ENCODE measurements at regions not wholly inside any gene's neighbourhood (a gene's known extent, or its start where the extent isn't known, plus 50 kb on each side); places are given as distances from the start of the nearest gene placed in this dataset.

DNA sequence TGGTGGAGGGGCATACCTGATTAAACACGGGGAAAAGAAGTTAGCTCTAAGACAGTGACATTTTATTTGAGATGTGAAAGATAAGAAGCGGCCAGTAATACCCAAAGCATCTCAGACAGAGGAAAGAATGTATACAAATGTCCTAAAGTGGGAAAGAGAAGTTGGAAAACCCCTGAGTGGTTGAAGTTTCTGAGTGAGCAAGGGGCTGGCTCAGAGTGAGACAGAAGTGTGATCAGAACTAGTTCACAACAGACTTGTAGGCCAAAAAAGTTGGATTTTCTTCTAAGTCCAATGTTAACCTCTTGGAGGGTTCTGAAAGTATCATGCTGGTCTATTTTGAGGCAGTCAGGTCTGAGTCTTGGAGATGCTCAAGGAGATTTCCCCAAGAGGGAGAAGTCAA lies 608.7 kb downstream of the SOX6 start:
- Histone ChIP-seq H3K27me3 (ENCODE audit: control insufficient read depth in 2 of 2, insufficient read depth in 1 of 2, low read length in 1 of 2) (no peaks in the 10 kb centered on the region), H3K4me3 (ENCODE audit: low read length in 2 of 2) (no peak overlapping the region), H3K36me3 (ENCODE audit: control insufficient read depth in 2 of 2, insufficient read depth in 2 of 2, low read length in 1 of 2) (no peaks in the 10 kb centered on the region), H3K4me1 (ENCODE audit: control insufficient read depth in 2 of 2, insufficient read depth in 2 of 2, low read length in 2 of 2) (no peaks in the 10 kb centered on the region), H3K27ac (ENCODE audit: low read depth in 1 of 2, low read length in 1 of 2) (no peak overlapping the region), H3K9me3 (ENCODE audit: control insufficient read depth in 2 of 2, insufficient read depth in 1 of 2, low read length in 1 of 2) (no peaks in the 10 kb centered on the region)
- WGBS = 89% methylated on average over 2 of the region's 2 CpGs
- DNase-seq (ENCODE audit: low read depth in 6 of 9, low spot score in 9 of 9) = peak in 1 of 9 donors; percentile 3

DNA sequence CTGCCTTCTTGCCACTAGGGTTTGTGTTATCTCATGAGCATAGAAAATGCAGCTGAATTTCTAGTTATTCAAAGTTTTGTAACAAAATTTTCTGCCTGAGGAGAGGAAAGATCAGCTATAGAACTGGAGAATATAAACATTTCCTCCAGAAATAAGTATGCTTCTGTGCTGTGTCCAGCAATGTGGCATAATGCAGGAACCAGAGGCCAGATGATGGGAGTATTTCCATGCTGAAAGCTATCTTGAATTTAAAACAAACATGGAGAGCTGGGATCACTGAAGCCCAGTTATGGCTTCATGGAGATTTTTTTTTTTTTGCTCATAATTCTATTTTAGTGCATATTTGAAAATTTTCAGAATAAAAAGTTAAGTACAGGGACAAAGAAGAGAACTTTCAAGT lies 608.2 kb downstream of the SOX6 start:
- H3K4me1 ChIP-seq (ENCODE audit: control insufficient read depth in 2 of 2, insufficient read depth in 2 of 2, low read length in 2 of 2) = no peaks in the 10 kb centered on the region
- no peaks in the 10 kb centered on the region for H3K9me3 ChIP-seq (ENCODE audit: control insufficient read depth in 2 of 2, insufficient read depth in 1 of 2, low read length in 1 of 2)
- no peaks in the 10 kb centered on the region for H3K36me3 ChIP-seq (ENCODE audit: control insufficient read depth in 2 of 2, insufficient read depth in 2 of 2, low read length in 1 of 2)
- H3K27ac ChIP-seq (ENCODE audit: low read depth in 1 of 2, low read length in 1 of 2) = no peak overlapping the region
- no peaks in the 10 kb centered on the region for H3K27me3 ChIP-seq (ENCODE audit: control insufficient read depth in 2 of 2, insufficient read depth in 1 of 2, low read length in 1 of 2)
- no peak for DNase-seq (ENCODE audit: low read depth in 6 of 9, low spot score in 9 of 9)
- H3K4me3 ChIP-seq (ENCODE audit: low read length in 2 of 2) = no peak overlapping the region

DNA sequence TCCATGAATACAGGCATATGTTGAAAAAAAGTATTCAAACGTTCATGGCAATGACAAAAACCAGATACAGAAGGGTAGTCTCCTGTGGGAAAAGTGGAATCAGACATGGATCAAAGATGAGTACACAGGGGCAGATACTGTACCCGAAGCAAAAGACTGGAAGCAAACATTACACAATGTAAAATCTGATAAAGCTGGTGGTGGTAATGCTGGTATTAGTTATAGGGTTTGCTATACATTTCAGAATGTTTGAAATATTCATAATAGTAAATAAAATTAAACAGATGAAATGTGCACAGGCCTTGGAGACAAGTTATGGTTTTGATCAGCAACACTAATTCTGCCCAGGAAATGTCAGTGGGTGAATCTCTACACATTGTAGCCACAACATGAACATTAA lies 607.6 kb downstream of the SOX6 start:
- H3K27ac ChIP-seq (ENCODE audit: low read depth in 1 of 2, low read length in 1 of 2) = no peak overlapping the region
- no peak overlapping the region for H3K4me3 ChIP-seq (ENCODE audit: low read length in 2 of 2)
- WGBS = 82% methylated on average over 2 of the region's 2 CpGs
- H3K4me1 ChIP-seq (ENCODE audit: control insufficient read depth in 2 of 2, insufficient read depth in 2 of 2, low read length in 2 of 2) = no peaks in the 10 kb centered on the region
- H3K27me3 ChIP-seq (ENCODE audit: control insufficient read depth in 2 of 2, insufficient read depth in 1 of 2, low read length in 1 of 2) = no peaks in the 10 kb centered on the region
- H3K9me3 ChIP-seq (ENCODE audit: control insufficient read depth in 2 of 2, insufficient read depth in 1 of 2, low read length in 1 of 2) = no peaks in the 10 kb centered on the region
- no peak for DNase-seq (ENCODE audit: low read depth in 6 of 9, low spot score in 9 of 9)
- no peaks in the 10 kb centered on the region for H3K36me3 ChIP-seq (ENCODE audit: control insufficient read depth in 2 of 2, insufficient read depth in 2 of 2, low read length in 1 of 2)

DNA sequence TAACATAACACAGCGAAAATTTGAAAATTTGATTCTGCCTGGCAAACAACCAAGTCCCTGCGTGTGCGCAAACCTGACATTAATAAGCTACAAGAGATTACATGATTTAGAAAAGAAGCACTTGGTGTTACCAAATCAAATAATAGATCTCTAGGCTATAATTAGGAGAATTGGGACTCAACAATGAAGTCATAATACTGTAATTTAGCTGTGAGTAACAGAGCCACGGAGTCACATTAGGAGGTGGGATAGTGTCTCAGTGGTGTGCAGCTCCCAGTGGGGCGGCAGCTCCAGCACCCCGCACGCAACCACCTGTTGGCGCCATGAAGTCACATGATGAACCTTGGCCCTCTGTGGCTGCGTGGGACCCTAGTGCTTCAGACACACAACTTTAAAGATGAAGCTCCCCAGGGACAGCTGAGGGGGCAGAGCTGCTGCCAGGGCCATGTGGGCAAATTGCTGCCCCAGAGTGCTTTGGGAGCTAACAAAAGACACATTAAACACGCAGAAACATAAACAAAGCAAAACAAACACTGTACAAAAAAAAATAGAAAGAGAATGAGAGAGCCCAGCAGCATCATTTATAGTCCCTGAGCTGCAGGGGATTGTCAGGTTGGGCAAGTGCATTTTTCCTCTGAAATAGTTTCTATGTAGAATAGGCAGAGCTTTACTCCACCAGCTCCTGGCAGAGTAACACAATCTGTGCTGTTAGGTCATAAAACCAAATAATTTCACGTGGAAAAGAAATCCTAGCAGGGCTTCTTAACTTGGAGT lies 605.6 kb downstream of the SOX6 start:
- Histone ChIP-seq H3K9me3 (ENCODE audit: control insufficient read depth in 2 of 2, insufficient read depth in 1 of 2, low read length in 1 of 2) (no peaks in the 10 kb centered on the region), H3K27ac (ENCODE audit: low read depth in 1 of 2, low read length in 1 of 2) (no peak overlapping the region), H3K4me3 (ENCODE audit: low read length in 2 of 2) (no peak overlapping the region), H3K4me1 (ENCODE audit: control insufficient read depth in 2 of 2, insufficient read depth in 2 of 2, low read length in 2 of 2) (no peaks in the 10 kb centered on the region), H3K27me3 (ENCODE audit: control insufficient read depth in 2 of 2, insufficient read depth in 1 of 2, low read length in 1 of 2) (no peaks in the 10 kb centered on the region), H3K36me3 (ENCODE audit: control insufficient read depth in 2 of 2, insufficient read depth in 2 of 2, low read length in 1 of 2) (no peaks in the 10 kb centered on the region)
- DNase-seq (ENCODE audit: low read depth in 6 of 9, low spot score in 9 of 9) = no peak
- WGBS = 89% methylated on average over 11 of the region's 11 CpGs

DNA sequence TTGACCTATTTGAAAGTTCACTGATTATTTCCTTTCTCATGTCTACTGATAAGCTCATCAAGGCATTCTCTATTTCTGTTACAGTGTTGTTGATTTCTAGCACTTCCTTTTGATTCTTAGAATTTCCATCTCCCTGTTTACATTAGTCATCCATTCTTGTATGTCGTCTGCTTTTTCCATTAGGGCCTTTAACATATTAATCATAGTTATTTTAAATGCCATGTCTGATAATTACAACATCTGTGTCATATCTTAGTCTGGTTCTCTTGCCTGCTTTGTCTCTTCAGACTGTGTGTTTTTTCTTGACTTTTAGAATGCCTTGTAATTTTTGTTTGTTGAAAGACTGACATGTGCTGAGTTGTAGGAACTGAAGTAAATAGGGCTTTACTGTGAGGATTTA lies 602.1 kb downstream of the SOX6 start:
- DNase-seq (ENCODE audit: low read depth in 6 of 9, low spot score in 9 of 9) = no peak
- H3K27ac ChIP-seq (ENCODE audit: low read depth in 1 of 2, low read length in 1 of 2) = no peak overlapping the region
- H3K36me3 ChIP-seq (ENCODE audit: control insufficient read depth in 2 of 2, insufficient read depth in 2 of 2, low read length in 1 of 2) = no peaks in the 10 kb centered on the region
- H3K27me3 ChIP-seq (ENCODE audit: control insufficient read depth in 2 of 2, insufficient read depth in 1 of 2, low read length in 1 of 2) = peaks cover 0 to 2% of the 10 kb centered on the region in 2 donors
- H3K9me3 ChIP-seq (ENCODE audit: control insufficient read depth in 2 of 2, insufficient read depth in 1 of 2, low read length in 1 of 2) = no peaks in the 10 kb centered on the region
- 78% methylated on average over 1 of the region's 1 CpG for WGBS
- no peak overlapping the region for H3K4me3 ChIP-seq (ENCODE audit: low read length in 2 of 2)
- H3K4me1 ChIP-seq (ENCODE audit: control insufficient read depth in 2 of 2, insufficient read depth in 2 of 2, low read length in 2 of 2) = no peaks in the 10 kb centered on the region

DNA sequence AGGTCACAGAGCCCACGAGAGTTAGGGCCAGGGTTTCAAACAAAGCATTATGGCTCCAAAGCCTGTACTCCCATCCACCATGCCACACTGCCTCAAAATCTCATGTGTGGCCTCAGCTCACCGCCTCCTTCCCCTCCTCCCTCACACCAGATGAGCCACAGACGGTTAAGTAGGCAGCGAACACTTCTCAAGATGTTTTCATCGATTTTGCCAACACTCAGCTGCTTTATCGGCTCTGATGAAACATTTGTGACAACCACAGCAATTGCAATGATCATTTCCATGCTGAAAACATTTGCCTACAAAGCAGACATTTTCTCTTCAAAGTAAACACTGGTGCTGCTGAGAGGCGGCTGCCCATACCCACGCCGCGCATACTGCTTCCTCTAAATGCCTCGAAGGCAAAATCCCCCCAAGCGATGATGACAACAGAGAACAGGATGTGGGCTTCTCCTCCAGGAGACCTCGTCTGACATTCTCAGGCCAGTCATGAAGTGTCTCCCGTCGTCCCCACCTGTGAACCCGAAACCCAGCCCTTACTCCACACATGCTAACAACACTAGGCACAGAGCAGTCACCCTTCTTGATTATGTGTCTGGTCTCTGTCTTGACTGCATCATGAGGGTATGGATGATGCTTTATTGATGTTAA lies 599.2 kb downstream of the SOX6 start:
- no peak overlapping the region for H3K4me3 ChIP-seq (ENCODE audit: low read length in 2 of 2)
- peaks cover 0 to 3% of the 10 kb centered on the region in 2 donors for H3K9me3 ChIP-seq (ENCODE audit: control insufficient read depth in 2 of 2, insufficient read depth in 1 of 2, low read length in 1 of 2)
- peak in 1 of 9 donors; percentile 9 for DNase-seq (ENCODE audit: low read depth in 6 of 9, low spot score in 9 of 9)
- no peak overlapping the region for H3K27ac ChIP-seq (ENCODE audit: low read depth in 1 of 2, low read length in 1 of 2)
- no peaks in the 10 kb centered on the region for H3K4me1 ChIP-seq (ENCODE audit: control insufficient read depth in 2 of 2, insufficient read depth in 2 of 2, low read length in 2 of 2)
- H3K36me3 ChIP-seq (ENCODE audit: control insufficient read depth in 2 of 2, insufficient read depth in 2 of 2, low read length in 1 of 2) = no peaks in the 10 kb centered on the region
- 78% methylated on average over 16 of the region's 16 CpGs for WGBS
- H3K27me3 ChIP-seq (ENCODE audit: control insufficient read depth in 2 of 2, insufficient read depth in 1 of 2, low read length in 1 of 2) = peaks cover 0 to 2% of the 10 kb centered on the region in 2 donors

DNA sequence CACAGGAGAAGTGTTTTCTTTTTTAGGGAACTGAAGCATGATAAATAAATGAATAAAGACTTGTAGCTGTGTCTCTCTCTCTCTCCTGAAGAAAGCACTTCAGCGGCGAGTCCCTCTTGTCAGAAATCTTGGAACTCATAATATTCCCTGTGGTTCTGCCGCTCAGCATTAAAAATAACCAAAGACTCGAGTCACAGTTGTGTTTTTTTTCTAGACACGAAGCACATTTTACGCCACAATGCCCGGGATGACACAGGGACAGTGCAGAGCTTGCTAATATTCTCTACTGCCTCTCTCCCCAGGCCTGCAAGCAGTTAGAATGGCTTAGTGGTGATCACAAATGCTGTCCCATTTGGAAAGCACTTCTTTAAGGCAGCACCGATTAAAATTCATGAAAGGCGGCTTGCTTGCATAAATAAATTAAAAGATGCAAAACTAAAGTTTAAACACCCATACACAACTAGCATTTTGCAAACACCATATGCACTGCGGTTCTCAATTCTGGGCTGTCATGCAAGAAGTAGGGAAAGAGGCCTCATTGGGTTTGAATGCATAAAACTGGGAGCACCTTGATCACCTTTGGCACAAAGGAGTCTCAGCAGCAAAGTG lies 597.4 kb downstream of the SOX6 start:
- no peak overlapping the region for H3K4me3 ChIP-seq (ENCODE audit: low read length in 2 of 2)
- peaks cover 0 to 3% of the 10 kb centered on the region in 2 donors for H3K9me3 ChIP-seq (ENCODE audit: control insufficient read depth in 2 of 2, insufficient read depth in 1 of 2, low read length in 1 of 2)
- no peaks in the 10 kb centered on the region for H3K36me3 ChIP-seq (ENCODE audit: control insufficient read depth in 2 of 2, insufficient read depth in 2 of 2, low read length in 1 of 2)
- DNase-seq (ENCODE audit: low read depth in 6 of 9, low spot score in 9 of 9) = no peak
- peaks cover 0 to 2% of the 10 kb centered on the region in 2 donors for H3K27me3 ChIP-seq (ENCODE audit: control insufficient read depth in 2 of 2, insufficient read depth in 1 of 2, low read length in 1 of 2)
- no peak overlapping the region for H3K27ac ChIP-seq (ENCODE audit: low read depth in 1 of 2, low read length in 1 of 2)
- H3K4me1 ChIP-seq (ENCODE audit: control insufficient read depth in 2 of 2, insufficient read depth in 2 of 2, low read length in 2 of 2) = no peaks in the 10 kb centered on the region
- 93% methylated on average over 10 of the region's 10 CpGs for WGBS

DNA sequence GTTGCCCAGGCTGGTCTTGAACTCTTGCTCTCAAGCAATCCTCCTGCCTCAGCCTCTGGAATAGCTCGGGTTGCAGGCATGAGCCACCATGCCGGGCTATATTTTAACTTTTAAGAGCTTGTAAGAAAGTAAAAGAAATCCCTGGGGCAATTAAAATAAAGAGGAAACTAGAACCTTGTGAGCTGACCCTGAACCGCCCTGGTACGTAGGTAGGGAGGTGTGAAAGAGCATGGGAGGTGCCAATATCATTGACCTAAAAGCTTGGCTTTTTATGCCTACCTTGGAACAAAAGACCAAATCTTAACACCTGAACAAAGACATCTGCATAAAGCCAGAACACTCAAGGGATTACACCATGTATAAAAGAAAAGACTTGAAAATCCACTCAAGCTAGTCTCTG lies 595.1 kb downstream of the SOX6 start:
- Histone ChIP-seq H3K27ac (ENCODE audit: low read depth in 1 of 2, low read length in 1 of 2) (no peak overlapping the region), H3K4me3 (ENCODE audit: low read length in 2 of 2) (no peak overlapping the region), H3K4me1 (ENCODE audit: control insufficient read depth in 2 of 2, insufficient read depth in 2 of 2, low read length in 2 of 2) (no peaks in the 10 kb centered on the region), H3K9me3 (ENCODE audit: control insufficient read depth in 2 of 2, insufficient read depth in 1 of 2, low read length in 1 of 2) (peaks cover 0 to 3% of the 10 kb centered on the region in 2 donors), H3K36me3 (ENCODE audit: control insufficient read depth in 2 of 2, insufficient read depth in 2 of 2, low read length in 1 of 2) (no peaks in the 10 kb centered on the region), H3K27me3 (ENCODE audit: control insufficient read depth in 2 of 2, insufficient read depth in 1 of 2, low read length in 1 of 2) (peaks cover 0 to 2% of the 10 kb centered on the region in 2 donors)
- 92% methylated on average over 4 of the region's 4 CpGs for WGBS
- no peak for DNase-seq (ENCODE audit: low read depth in 6 of 9, low spot score in 9 of 9)

DNA sequence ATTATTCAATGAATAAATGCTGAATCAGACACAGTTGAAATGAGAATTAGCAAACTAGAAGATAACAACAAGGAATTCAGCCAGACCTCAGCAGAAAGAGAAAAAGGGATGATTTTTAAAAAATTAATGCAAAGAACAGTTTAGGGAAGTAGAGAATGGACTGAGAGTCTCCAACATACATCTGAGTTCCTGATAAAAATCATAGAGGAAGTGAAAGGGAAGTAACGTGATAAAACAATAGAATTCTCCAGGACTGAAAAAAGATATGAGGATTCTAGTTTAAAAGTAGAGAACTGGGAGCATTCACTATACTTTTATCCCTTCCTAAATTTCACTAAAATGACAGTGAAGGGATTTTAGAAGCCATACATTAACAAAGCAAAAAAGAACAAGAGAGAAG lies 592.0 kb downstream of the SOX6 start:
- Histone ChIP-seq H3K4me1 (ENCODE audit: control insufficient read depth in 2 of 2, insufficient read depth in 2 of 2, low read length in 2 of 2) (no peaks in the 10 kb centered on the region), H3K4me3 (ENCODE audit: low read length in 2 of 2) (no peak overlapping the region), H3K36me3 (ENCODE audit: control insufficient read depth in 2 of 2, insufficient read depth in 2 of 2, low read length in 1 of 2) (no peaks in the 10 kb centered on the region), H3K9me3 (ENCODE audit: control insufficient read depth in 2 of 2, insufficient read depth in 1 of 2, low read length in 1 of 2) (peaks cover 0 to 3% of the 10 kb centered on the region in 2 donors), H3K27ac (ENCODE audit: low read depth in 1 of 2, low read length in 1 of 2) (no peak overlapping the region), H3K27me3 (ENCODE audit: control insufficient read depth in 2 of 2, insufficient read depth in 1 of 2, low read length in 1 of 2) (no peaks in the 10 kb centered on the region)
- no peak for DNase-seq (ENCODE audit: low read depth in 6 of 9, low spot score in 9 of 9)
- WGBS = 9% methylated on average over 1 of the region's 1 CpG
